HK-2 (cell line): ENCODE measurements at regions not wholly inside any gene's neighbourhood (a gene's known extent, or its start where the extent isn't known, plus 50 kb on each side); places are given as distances from the start of the nearest gene placed in this dataset.

ENCODE experiments used
- DNase-seq: peaks from one replicate; pipeline ENCODE4 v3.0.0-alpha.2; 2018; ENCODE audit not compliant: unreplicated experiment

DNA sequence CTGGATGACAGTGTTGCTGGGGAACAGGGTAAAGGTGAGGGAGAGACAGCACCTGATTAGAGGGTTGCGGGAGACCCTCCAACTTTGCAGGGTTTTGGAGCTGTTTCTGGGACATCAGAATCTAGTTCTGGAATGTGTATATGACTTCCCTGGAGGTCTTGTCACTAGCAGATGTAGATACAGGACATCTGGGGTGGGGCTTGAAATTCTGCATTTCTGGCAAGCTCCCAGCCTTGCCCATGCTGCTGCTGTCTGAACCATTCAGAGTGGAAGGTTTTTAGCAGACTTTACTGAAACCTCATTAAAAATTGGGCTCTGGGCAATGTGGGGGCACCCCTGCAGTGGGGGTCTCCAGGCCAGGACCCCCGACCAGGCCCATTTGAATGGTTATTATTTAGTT is 220.3 kb upstream of the SKOR2 start:
- no peak for DNase-seq

DNA sequence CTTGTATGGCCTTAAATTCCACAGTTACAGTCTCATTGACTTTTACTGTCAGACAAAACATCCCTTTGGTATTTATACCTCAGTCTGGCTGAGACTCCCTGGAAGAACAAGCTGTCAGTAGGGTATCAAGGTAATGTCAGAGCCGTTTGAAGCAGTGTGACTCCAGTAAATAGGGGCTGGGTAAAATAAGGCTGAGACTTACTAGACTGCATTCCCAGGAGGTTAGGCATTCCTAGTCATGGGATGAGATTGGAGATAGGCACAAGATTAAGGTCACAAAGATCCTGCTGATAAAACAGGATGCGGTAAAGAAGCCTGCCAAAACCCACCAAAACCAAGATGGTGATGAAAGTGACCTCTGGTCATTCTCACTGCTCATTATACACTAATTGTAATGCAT is 219.5 kb upstream of the SKOR2 start:
- no peak for DNase-seq

DNA sequence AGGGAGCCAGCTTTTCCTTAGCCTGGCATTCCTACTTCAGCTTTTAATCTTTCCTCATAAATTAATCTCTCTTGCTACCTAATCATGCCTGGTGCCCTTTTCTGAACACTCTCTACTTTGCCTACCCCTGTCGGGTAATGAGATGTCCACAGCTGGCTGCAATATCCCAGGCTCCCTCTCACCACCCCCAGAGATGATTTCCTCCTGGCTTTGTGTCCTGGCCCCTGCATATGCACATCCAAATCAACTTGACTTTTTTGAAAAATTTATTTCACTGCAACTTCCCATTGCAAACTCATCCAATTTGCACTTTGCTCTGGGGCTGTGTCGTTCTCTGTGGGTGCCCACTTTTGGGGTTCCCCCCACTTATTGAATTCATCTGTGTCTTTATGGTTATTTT is 218.1 kb upstream of the SKOR2 start:
- no peak for DNase-seq

DNA sequence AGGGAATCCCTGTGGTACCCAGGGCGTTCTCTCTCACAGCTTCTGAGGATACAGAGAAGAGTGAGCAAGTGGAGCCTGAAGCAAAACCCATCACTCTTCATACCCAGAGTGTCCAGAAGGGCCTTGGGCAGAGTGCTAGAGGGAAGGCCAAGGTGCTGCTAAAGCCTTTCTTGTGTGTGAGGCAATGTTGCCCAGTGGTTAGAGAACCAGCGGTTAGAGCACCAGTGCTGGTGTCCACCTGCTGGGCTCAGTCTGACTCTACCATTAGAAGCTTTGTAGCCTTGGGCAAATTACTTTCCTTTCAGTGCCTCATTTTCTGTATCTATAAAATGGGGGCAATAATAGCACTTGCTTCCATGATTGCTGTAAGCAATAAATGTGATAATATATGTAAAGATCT is 210.5 kb upstream of the SKOR2 start:
- DNase-seq, result no peak

DNA sequence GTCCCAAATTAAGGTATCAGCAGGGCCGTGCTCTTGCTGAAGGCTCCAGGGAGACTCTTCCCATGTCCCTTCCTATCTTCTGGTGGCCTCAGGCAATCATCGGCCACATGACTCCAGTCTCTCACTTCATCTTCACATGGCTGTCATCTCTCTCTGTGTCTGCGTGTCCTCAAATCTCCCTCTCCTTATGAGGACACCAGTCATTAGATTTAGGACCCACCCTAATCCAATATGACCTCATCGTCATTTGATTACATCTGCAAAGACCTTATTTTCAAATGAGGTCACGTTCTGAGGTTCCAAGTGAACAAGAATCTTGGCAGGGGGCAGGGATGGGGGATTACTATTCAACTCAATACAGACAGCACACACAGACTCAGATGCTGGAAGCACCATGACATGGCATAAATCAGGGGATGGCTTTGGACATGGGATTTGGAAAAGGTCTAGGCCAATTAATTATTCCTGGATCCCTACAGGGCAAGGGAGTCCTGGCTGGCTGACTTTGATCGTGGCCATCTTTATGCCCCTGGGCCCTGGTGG is 210.0 kb upstream of the SKOR2 start:
- DNase-seq, result no peak

DNA sequence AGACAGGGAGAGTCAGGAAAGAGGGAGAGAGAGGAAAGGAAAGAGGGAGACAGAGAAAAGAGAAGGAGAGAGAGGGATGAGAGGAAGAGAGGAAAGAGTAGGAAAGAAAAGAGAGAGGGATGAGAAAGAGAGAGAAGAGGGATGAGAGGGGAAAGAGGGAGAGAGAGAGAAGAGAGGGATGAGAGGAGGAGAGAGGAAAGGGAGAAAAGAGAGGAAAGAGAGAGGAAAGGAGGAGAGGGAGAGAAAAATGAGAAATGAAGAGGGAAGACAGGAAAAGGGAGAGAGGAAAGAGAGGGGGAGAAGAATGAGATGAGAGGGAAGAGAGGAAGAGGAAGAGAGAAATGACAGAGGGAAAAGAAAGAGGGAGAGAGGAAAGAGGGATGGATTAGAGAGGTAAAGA is 207.0 kb upstream of the SKOR2 start:
- no peak for DNase-seq

DNA sequence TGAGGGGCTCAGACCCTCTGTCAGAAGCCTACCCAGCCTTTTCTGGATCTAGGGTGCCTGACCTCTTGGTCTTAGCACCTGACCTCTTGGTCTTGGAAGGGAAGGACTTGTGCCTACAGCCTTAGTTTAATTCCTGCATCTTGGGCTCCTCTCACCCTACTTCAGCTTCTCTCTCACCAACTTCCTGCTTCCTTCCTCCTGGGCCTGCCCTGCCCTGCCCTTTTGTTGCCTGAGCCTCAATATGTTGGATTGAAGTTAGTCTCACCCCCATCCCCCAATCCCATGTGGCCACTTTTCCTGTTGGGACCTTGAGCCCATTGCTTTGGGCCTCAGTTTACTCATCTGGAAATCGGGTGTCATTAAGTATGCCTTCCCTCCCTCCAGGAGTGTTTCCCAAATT is 206.2 kb upstream of the SKOR2 start:
- DNase-seq, result no peak

DNA sequence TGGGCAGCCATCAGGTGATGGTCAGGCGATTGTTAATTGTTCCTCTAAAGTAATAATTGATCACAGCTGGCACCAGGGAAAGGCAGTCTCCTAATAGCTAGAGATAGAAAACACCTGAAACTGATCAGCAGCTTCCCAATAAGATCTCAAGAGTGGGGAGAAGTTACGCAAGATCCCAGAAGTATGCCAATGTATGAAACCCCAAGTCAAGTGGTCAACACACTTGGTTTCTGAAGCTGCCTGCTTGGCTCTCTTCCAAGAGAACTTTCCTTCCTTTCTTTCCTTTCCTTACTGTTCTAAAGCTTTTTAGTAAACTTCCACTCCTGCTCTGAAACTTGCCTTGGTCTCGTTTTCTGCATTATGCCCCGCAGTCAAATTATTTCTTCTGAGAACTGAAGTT is 201.6 kb upstream of the SKOR2 start:
- no peak for DNase-seq

DNA sequence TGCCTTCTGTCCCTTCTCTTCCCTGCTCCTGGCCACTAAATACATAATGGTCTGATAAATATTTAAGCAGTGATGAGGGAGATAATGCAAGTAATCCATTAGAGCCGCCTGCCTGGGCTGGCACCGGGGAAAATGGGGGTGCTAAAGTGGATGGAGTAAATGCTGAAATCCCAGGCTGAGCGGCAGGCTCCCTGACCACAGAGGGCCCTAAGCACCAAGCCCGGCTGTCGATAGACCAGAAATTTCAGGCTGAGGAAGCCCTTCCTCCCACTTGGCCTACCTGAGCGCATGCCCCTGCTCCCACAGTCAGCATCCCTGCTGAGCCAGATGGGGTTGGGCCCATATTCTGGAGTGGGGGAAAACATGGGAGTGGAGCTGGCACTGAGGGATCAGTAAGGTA is 197.5 kb upstream of the SKOR2 start:
- no peak for DNase-seq

DNA sequence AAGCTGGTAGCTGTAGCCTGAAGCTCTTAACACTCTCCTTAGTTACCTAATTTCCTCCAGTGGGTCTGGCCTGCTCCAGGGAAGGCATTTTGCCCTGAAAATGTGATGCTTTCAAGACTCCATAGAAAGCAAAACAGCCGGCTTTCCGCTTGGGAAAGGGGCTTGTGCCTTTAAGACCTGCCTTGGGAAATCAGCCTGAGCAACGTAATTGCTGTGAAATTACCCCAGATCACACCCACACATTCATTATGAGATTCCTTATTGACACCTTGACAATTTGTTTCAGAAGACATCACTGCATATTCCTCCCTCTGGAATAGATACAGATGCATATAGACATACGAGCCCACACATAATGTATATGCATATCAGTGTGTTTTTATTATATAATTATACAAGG is 190.5 kb upstream of the SKOR2 start:
- DNase-seq, result no peak

DNA sequence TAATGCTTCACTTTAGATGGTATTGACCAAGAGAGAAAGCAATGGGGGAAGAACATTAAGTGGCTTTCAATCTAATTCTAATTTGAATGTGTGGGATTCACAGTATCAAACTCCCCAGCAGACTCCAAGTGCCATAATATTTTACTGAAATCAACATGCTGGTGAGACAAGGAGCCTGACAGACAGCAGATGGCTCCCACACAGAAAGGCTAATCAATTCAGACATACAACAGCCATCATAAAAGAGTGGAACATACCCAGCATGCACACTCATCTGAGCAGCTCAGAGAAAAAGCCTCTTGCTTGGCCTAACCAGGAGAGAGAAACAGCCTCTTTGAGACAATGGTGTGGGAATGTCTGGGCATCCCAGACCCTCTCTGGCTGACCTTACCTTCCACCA is 186.5 kb upstream of the SKOR2 start:
- no peak for DNase-seq

DNA sequence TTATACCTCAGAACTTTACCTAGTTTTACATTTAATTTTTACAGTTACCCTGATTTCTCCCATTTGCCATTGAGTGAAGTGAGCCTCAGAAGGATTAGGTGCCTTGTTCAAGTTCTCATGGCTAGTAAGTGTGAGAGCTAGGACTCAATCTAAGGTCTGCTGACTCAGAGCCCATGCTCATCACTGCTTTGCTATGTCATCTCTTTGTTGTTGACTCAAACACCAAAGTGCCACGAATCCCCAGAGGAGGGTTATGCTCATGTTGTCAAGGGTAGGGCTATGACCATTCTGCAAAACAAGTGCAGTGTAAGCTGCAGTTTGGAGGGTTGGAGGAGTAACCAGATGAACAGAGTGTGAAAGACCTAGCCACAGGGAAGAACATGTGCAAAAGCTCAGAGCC is 185.4 kb upstream of the SKOR2 start:
- no peak for DNase-seq

DNA sequence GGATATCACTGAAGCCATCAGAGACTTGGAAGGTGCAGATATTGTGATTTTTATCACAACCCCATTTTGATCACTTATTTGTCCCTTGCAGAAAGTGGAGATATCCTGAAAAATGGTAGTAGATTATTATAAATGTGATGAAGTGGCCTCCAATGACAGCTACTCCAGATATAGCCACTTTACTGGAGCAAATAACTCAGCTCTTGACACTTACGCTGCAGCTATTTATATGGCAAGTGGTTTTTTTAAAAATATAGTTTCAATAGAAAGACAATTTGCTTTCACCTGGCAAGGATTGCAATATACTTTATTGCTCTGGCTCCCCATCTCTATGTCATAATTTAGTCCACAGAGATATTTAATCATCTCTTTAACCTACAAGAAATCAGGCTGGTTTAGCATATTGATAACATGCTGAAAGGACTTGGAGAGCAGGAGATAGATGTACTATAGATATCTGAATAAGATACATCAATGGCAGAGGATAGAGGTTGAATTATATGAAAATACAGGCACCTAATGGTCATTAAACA is 182.8 kb upstream of the SKOR2 start:
- DNase-seq, result no peak

DNA sequence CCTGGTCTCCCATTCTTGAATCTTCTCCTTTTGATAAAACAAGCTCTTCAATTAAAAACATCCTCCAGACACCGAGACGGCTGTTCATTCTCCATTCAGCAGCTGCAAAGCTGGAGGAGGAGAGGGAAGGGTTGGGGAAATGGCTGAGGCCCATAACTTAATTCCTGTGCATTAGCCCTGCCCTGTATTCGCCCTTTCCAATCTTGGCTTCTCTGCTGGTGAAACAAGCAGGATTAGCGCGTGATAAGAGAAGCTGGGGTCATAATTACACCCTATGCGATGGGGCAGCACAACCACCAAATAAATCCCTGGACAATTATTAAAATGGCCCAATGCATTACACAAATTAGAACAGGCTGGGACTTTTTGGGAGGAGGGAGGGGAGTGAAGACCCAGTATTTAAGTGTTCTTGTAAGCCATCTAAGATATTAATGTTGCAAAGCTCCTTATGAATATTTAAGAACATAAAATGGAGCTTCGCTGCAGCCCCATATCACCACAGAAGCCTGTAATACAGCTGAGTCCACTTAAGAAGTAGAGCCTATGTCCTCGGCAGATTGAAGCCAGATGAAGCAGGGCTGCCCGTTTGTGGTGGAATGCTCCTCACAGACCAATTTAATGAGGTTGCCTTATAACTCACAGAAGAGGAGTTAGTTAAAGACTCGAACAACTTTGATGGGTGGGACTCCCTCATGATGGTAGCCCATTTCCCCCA is 176.6 kb upstream of the SKOR2 start:
- no peak for DNase-seq

DNA sequence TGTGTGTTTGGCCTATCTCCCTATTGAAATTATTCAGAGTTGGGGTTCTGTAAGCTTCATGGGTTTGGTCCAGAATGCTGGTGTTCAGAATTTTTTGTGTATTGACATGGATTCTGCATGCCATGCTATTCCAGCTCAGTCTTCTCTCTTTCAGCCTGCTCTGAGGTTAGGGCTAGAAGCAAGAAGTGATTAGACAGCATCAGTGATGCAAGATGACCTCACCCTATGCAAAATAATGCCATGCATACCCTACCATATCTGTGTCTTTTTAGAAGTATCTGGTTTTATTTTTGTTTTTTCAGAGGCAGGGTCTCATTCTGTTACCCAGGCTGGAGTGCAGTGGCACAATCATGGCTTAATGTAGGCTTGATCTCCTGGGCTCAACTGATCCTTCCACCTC is 175.6 kb upstream of the SKOR2 start:
- no peak for DNase-seq

DNA sequence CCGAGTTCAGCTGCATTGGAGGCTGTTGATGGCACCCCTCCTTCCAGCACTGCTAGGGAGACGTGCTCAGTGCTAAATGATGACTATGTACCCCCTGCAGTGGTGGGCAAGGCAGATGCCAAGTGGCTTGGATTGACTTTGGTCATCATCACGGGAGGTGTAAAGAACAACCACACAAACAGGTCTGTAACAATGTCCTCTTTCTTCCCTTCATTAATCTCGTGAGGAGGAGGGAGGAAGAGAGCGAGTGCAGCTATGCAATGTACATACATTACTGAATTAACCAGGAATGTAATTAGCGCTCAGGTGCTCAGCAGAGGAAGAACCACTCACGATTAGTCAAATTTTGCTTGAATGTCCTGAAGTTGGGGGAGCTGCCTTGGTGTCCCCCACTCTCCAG is 173.9 kb upstream of the SKOR2 start:
- no peak for DNase-seq

DNA sequence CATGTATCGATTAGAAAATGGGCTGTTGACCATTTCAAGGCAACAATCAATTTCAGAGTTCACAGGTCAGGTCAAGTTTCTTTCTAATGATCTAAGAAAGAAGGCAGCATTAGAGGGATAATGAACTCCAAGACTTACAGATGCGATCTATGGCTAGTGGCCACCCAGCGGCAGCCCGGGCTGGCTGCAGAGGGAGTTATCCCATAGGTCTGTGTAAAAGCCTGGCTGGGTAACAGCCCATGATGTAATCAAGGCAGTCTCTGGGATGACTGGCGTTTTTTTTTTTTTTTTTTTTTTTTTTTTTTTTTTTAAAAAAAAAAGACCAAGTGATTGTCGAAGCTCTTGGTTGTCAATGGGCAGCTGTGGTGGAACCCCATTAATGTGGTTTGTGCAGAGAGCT is 171.1 kb upstream of the SKOR2 start:
- DNase-seq, result no peak

DNA sequence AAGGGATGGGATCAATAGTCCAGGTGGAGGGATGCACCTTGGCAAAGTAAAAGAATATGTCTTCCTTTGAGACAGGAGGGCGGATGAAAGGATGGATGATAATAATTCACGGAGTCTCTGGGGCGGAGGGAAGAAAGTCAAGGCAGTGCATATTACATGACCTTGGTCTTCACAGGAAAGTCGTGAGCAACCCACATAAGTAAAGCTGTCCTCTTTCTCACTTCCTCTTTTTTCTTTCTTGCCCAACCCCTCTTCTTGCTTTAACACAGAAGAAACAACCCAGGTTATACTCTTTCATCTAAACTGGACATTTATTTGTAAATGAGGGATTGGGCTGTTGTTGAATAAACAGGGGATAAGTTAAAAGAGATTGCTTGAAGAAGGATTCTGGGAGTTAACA is 168.7 kb upstream of the SKOR2 start:
- DNase-seq, result no peak

DNA sequence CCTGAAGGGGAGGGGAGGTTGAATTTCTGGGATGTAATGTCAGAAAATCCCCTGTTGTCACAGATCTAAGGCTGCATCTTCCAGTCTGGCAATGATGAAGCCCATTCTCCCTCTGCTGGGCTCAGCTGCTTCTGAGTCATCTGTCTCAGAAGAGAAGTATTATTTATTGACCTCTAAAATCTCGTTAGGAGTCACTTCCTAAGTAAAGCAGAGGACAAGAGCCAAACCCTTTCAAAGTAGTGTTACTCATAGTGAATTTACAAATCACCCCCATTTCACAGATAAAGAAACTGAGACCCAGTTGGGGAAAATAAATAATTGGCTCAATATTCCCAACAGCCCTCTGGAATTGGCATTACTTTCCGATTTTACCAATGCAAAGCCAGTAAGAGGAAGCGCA is 167.3 kb upstream of the SKOR2 start:
- DNase-seq, result no peak

DNA sequence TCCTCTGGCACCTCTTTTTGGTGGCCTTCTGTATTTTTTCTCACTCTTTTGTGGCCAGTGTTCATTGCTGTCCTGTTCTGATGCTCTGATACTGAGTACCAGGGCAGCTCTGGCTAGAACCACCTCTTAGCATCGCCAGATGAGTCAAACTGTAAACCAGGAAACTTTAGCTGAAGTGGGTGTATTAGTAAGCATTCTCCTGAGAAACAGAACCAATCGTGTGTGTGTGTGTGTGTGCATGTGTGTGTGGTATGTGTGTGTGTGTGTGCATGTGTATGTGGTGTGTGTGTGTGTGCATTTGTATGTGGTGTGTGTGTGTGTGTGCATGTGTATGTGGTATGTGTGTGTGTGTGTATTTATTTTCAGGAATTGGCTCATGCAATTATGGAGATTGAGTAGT is 166.3 kb upstream of the SKOR2 start:
- DNase-seq, result no peak

DNA sequence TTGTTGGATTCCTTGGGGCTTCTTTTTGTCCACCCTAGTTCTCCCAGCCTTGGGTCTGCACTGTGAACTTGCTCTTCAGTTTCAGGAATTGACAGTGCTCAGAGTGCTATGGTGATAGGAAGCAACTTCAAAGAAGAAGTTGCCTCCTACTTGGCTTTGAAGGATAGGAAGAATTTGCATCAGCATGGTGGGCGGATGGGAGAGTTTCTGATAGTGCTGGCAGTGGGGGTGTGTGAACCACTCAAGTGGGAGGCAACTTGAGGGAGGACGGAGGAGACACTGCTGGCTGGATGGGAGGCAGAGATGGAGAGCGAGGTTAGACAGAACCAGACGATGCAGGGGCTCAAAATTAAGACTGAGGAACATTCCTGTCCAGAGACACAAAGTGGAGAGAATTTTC is 164.4 kb upstream of the SKOR2 start:
- no peak for DNase-seq

DNA sequence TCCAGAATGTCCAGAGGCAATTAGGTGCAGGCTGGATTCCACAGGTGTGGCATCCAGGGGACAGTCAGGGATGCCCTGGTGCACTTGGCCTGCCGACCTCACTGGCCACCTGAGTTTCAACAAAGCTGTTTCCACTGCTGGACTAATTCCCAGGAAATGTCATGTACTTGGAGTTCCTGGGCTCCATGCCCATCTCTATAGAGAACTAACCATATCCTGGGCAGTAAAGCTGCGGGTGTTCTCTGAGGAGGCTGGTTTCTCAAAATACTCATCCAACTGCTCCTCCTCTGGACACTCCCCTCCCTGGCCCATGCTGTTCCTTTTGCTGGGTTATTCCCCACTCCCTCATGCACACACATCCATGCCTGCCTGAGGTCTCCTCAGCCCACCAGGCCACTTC is 161.9 kb upstream of the SKOR2 start:
- DNase-seq, result no peak

DNA sequence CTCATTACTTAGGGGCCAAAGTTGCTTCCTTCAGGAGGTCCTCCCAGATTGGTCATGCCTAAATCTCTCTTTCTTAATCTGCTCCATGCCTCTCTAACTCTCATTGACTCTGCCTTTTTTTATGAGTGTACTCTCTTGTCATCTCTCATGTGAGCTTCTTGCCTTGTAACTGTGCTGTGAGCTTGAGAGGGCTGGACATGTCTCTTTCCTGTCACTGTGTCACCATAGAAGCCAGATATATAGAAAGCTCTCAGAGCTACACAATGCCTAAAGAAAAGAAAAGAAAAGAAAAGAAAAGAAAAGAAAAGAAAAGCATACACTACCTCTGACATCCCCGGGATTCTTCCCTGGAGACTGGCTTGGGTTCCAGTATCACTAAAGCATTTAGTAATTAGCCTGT is 161.5 kb upstream of the SKOR2 start:
- DNase-seq, result no peak

DNA sequence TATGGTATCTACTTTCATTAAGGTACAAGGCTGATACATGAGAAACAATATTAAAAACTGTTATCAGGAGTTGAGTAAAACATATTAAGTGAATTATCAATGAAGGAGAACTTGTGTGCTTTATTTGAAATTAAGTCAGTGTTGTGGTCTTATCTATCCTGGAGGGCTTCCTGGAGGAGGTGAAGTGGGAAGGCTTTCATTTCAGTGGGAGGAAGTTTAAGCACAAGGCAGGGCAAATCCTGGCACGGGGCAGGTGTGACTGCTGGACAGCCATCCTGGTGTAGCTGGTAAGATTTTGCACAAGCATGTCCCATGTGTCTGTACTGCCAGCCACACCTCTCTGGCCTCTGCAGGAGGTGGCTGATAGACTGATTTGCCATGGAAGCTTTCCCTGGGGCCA is 159.7 kb upstream of the SKOR2 start:
- no peak for DNase-seq
